ENCODE measurements at regions not wholly inside any gene's neighbourhood (a gene's known extent, or its start where the extent isn't known, plus 50 kb on each side); places are given as distances from the start of the nearest gene placed in this dataset.

DNA sequence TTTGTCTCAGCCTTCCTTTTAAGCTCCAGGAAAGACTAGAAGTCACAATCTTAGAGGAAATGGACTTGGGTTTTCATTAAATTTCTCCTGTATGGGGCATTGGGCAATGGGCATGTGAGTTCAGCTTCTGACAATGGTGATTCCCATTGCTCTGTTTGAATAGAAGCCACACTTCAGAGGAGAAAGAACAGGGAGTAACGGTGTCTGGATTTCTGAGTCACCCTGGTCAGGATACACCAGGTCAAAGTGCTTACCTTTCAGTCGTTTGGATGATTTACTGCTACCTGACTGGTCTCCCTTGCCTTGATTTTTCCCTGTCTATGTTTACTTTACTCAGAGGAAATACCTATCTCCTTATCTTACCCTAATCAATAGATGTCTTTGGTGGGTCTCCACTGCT is 111.7 kb upstream of the VEPH1 start:
- TF ChIP-seq, protein P1, sequence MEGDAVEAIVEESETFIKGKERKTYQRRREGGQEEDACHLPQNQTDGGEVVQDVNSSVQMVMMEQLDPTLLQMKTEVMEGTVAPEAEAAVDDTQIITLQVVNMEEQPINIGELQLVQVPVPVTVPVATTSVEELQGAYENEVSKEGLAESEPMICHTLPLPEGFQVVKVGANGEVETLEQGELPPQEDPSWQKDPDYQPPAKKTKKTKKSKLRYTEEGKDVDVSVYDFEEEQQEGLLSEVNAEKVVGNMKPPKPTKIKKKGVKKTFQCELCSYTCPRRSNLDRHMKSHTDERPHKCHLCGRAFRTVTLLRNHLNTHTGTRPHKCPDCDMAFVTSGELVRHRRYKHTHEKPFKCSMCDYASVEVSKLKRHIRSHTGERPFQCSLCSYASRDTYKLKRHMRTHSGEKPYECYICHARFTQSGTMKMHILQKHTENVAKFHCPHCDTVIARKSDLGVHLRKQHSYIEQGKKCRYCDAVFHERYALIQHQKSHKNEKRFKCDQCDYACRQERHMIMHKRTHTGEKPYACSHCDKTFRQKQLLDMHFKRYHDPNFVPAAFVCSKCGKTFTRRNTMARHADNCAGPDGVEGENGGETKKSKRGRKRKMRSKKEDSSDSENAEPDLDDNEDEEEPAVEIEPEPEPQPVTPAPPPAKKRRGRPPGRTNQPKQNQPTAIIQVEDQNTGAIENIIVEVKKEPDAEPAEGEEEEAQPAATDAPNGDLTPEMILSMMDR (IDR thresholded peaks at IDR 0.05), result no peak
- Mint-ChIP-seq H3K4me1 (ENCODE audit: low read depth) (peaks cover 8% of the 10 kb centered on the region), H3K27me3 (ENCODE audit: low read depth) (peaks cover 5% of the 10 kb centered on the region), H3K9me3 (ENCODE audit: low read depth) (no peaks in the 10 kb centered on the region), H3K36me3 (ENCODE audit: low read depth) (no peaks in the 10 kb centered on the region), H3K4me3 (ENCODE audit: unreplicated experiment) (no peak overlapping the region), H3K27ac (ENCODE audit: unreplicated experiment) (no peak overlapping the region)
- DNase-seq (ENCODE audit: low spot score), result no peak

DNA sequence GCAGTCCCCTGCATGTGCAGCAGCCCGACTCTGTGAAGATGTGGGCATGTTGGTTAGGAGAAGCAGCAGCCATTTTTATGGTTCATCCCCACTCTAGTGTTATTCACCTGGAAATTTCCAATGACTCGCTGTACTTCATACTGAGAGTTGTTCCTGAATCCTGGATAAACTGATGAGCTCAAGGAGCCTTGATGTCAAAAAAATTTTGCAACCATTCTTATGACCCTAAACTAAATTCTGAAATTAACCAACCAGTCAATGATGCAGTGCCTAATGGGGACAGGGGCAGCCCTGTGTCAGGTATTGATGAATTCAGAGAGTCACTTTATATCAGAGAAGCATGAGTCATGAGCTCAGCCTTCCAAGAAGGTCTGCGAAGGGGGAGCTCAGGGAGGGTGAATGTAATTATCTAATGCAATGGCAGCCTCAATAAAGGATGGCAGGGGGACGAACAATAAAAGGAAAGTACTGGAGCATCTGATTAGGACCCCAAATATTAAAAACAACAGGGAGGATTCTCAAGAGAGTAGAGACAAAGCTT is 108.4 kb upstream of the VEPH1 start:
- TF ChIP-seq, protein P1 (IDR thresholded peaks at IDR 0.05), result no peak
- H3K27ac Mint-ChIP-seq (ENCODE audit: unreplicated experiment), result no peak overlapping the region
- H3K4me1 Mint-ChIP-seq (ENCODE audit: low read depth), result peaks cover 2% of the 10 kb centered on the region
- DNase-seq (ENCODE audit: low spot score), result no peak
- H3K4me3 Mint-ChIP-seq (ENCODE audit: unreplicated experiment), result no peak overlapping the region
- H3K9me3 Mint-ChIP-seq (ENCODE audit: low read depth), result no peaks in the 10 kb centered on the region
- no peaks in the 10 kb centered on the region for H3K27me3 Mint-ChIP-seq (ENCODE audit: low read depth)
- peaks cover 2% of the 10 kb centered on the region for H3K36me3 Mint-ChIP-seq (ENCODE audit: low read depth)

DNA sequence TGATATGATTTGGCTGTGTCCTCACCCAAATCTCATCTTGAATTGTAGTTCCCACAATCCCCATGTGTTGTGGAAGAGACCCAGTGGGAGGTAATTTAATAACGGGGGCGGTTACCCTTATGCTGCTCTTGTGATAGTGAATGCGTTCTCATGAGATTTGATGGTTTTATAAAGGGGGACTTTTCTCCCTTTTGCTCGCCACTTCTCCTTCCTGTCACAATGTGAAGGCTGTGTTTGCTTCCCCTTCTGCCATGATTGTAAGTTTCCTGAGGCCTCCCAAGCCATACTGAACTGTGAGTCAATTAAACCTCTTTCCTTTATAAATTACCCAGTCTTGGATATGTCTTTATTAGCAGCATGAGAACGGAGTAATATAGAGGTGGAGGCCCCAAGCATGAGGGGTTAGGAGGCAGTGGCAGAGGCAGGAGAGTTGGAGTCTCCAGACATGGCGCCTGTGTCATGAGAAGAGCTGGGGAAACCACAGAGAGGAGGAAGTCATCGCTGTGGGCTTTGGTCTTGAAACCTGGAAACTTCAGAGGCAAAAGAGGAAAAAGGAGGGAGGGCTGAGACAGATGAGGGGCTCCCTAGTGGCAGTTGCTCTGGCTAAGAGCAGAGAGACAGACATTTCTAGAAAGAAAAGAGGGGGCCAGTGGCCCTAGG is 107.8 kb upstream of the VEPH1 start:
- Mint-ChIP-seq H3K27me3 (ENCODE audit: low read depth) (no peaks in the 10 kb centered on the region), H3K4me3 (ENCODE audit: unreplicated experiment) (no peak overlapping the region), H3K36me3 (ENCODE audit: low read depth) (peaks cover 2% of the 10 kb centered on the region), H3K27ac (ENCODE audit: unreplicated experiment) (no peak overlapping the region), H3K9me3 (ENCODE audit: low read depth) (no peaks in the 10 kb centered on the region), H3K4me1 (ENCODE audit: low read depth) (peaks cover 3% of the 10 kb centered on the region)
- TF ChIP-seq, protein P1 (IDR thresholded peaks at IDR 0.05), result no peak
- DNase-seq (ENCODE audit: low spot score), result no peak

DNA sequence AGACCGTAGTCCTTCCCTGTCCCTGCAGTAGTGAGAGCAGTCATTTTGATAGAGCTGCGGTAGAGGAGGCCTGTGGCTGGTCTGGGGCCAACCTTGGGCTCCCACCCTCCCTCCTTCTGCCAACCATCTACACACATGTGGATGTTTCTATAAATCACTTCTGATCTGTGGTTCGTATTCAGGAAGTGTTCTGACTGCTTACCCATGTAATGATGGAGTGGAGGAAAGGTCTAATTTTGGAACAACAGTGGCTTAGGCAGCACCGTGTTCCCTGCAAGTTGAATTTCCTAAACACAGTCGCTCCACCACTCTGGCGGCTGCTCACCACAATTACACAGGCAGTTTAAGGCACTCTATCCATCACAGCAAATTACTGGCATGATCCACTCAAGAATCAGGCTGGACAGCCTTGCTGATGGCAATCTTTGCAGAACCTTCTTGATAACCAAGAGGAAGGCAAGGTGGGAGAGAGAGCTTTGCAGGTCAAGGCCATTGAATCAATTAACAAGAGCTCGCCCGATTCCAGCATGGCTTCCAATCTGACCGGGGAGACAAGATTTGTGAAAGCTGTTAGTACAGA is 104.7 kb upstream of the VEPH1 start:
- Mint-ChIP-seq H3K9me3 (ENCODE audit: low read depth) (no peaks in the 10 kb centered on the region), H3K36me3 (ENCODE audit: low read depth) (peaks cover 2% of the 10 kb centered on the region), H3K27me3 (ENCODE audit: low read depth) (peaks cover 4% of the 10 kb centered on the region), H3K4me1 (ENCODE audit: low read depth) (peaks cover 3% of the 10 kb centered on the region), H3K27ac (ENCODE audit: unreplicated experiment) (no peak overlapping the region), H3K4me3 (ENCODE audit: unreplicated experiment) (no peak overlapping the region)
- no peak for DNase-seq (ENCODE audit: low spot score)
- TF ChIP-seq, protein P1 (IDR thresholded peaks at IDR 0.05), result no peak

DNA sequence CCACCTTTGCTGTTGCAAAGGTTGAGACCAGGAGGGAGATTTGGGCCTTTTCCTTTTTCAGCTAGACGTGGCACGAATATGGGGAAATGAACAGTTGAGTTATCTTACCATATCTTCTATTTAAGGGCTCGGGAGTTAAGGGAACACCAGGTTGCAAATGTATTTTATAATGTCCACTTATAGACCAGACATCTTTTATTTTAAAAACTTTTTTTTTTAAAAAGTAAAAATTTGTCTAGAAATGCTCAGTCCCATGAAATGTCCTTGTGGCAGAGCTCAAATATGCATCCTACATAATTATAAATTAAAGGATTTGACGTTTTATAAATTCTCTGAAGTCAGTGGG is 103.6 kb upstream of the VEPH1 start:
- Mint-ChIP-seq H3K4me3 (ENCODE audit: unreplicated experiment) (peak overlapping the region; percentile 56), H3K27me3 (ENCODE audit: low read depth) (peaks cover 4% of the 10 kb centered on the region), H3K9me3 (ENCODE audit: low read depth) (no peaks in the 10 kb centered on the region), H3K4me1 (ENCODE audit: low read depth) (peaks cover 3% of the 10 kb centered on the region), H3K27ac (ENCODE audit: unreplicated experiment) (no peak overlapping the region), H3K36me3 (ENCODE audit: low read depth) (peaks cover 2% of the 10 kb centered on the region)
- TF ChIP-seq, protein P1 (IDR thresholded peaks at IDR 0.05), result no peak
- no peak for DNase-seq (ENCODE audit: low spot score)
